H9 (cell line): ENCODE measurements at regions not wholly inside any gene's neighbourhood (a gene's known extent, or its start where the extent isn't known, plus 50 kb on each side); places are given as distances from the start of the nearest gene placed in this dataset.

ENCODE experiments used
- DNase-seq: peaks from one replicate; pipeline ENCODE4 v3.0.0-alpha.2; 2017
- H2AFZ ChIP-seq: one replicate; pipeline ENCODE4 v1.6.1; 2013; ENCODE audit warnings: mild to moderate bottlenecking, low read length, control low read depth, moderate library complexity
- H2AK5ac ChIP-seq: 2 replicates; pipeline ENCODE4 v1.6.1; 2013; ENCODE audit warnings: low read length, control low read depth, mixed read lengths; ENCODE audit not compliant: insufficient read length
- H2BK120ac ChIP-seq: one replicate; pipeline ENCODE4 v1.6.1; 2013; ENCODE audit warnings: low read depth, mild to moderate bottlenecking, low read length, control low read depth, inconsistent platforms; ENCODE audit not compliant: poor library complexity, severe bottlenecking
- H2BK12ac ChIP-seq: 2 replicates; pipeline ENCODE4 v1.6.1; 2013; ENCODE audit warnings: low read length, control low read depth, mixed read lengths, low read depth; ENCODE audit not compliant: insufficient read length
- H2BK15ac ChIP-seq: 2 replicates; pipeline ENCODE4 v1.6.1; 2013; ENCODE audit warnings: low read depth, low read length, control low read depth
- H2BK20ac ChIP-seq: one replicate; pipeline ENCODE4 v1.6.1; 2013; ENCODE audit warnings: low read depth, mild to moderate bottlenecking, low read length, control low read depth, inconsistent platforms; ENCODE audit not compliant: poor library complexity, severe bottlenecking
- H2BK5ac ChIP-seq: 2 replicates; pipeline ENCODE4 v1.6.1; 2013; ENCODE audit warnings: low read length, control low read depth, mixed read lengths; ENCODE audit not compliant: insufficient read length
- H3K14ac ChIP-seq: 2 replicates; pipeline ENCODE4 v1.6.1; 2013; ENCODE audit warnings: low read length, control low read depth; ENCODE audit not compliant: insufficient read depth
- H3K18ac ChIP-seq: 2 replicates; pipeline ENCODE4 v1.6.1; 2013; ENCODE audit warnings: low read depth, mild to moderate bottlenecking, mixed read lengths, low read length, control low read depth; ENCODE audit not compliant: insufficient read length
- H3K23ac ChIP-seq: 2 replicates; pipeline ENCODE4 v1.6.1; 2013; ENCODE audit warnings: low read length, control low read depth, mixed read lengths, low read depth; ENCODE audit not compliant: insufficient read length
- H3K23me2 ChIP-seq: 2 replicates; pipeline ENCODE4 v1.6.1; 2013; ENCODE audit warnings: low read depth, mild to moderate bottlenecking, mixed read lengths, low read length, control low read depth; ENCODE audit not compliant: insufficient read length, poor library complexity, severe bottlenecking
- H3K27ac ChIP-seq: 2 replicates; pipeline ENCODE4 v1.5.1; 2013; ENCODE audit warnings: low read length, control low read depth, mixed read lengths, low read depth; ENCODE audit not compliant: insufficient read length
- H3K27me3 ChIP-seq: 2 replicates; pipeline ENCODE4 v1.6.1; 2013; ENCODE audit warnings: low read length, control low read depth, inconsistent platforms; ENCODE audit not compliant: insufficient read depth
- H3K4ac ChIP-seq: 2 replicates; pipeline ENCODE4 v1.6.1; 2013; ENCODE audit warnings: low read depth, mild to moderate bottlenecking, control low read depth, inconsistent platforms, low read length, moderate library complexity
- H3K4me1 ChIP-seq: 2 replicates; pipeline ENCODE4 v1.6.1; 2013; ENCODE audit warnings: low read length, control low read depth, inconsistent platforms; ENCODE audit not compliant: insufficient read depth
- H3K4me2 ChIP-seq: 2 replicates; pipeline ENCODE4 v1.6.1; 2013; ENCODE audit warnings: low read length, control low read depth, mixed read lengths; ENCODE audit not compliant: insufficient read length, insufficient read depth
- H3K56ac ChIP-seq: 2 replicates; pipeline ENCODE4 v1.6.1; 2013; ENCODE audit warnings: low read depth, mild to moderate bottlenecking, mixed read lengths, low read length, control low read depth; ENCODE audit not compliant: insufficient read length
- H3K79me1 ChIP-seq: 2 replicates; pipeline ENCODE4 v1.6.1; 2013; ENCODE audit warnings: low read depth, mild to moderate bottlenecking, moderate library complexity, low read length, control low read depth, inconsistent platforms; ENCODE audit not compliant: insufficient read depth, poor library complexity, severe bottlenecking
- H3K79me2 ChIP-seq: 2 replicates; pipeline ENCODE4 v1.6.1; 2013; ENCODE audit warnings: low read length, control low read depth, inconsistent platforms; ENCODE audit not compliant: insufficient read depth
- H3K9ac ChIP-seq: 2 replicates; pipeline ENCODE4 v1.6.1; 2013; ENCODE audit warnings: low read length, control low read depth, mixed read lengths; ENCODE audit not compliant: insufficient read length; ENCODE audit errors: extremely low read depth
- H3K9me3 ChIP-seq: one replicate; pipeline ENCODE4 v1.6.1; 2013; ENCODE audit warnings: low read depth, low read length, inconsistent platforms; ENCODE audit not compliant: control insufficient read depth
- H3T11ph ChIP-seq: one replicate; pipeline ENCODE4 v1.6.1; 2013; ENCODE audit warnings: mild to moderate bottlenecking, low read length, control low read depth, inconsistent platforms
- H4K20me1 ChIP-seq: one replicate; pipeline ENCODE4 v1.6.1; 2013; ENCODE audit not compliant: control insufficient read depth, insufficient read length, insufficient read depth
- H4K5ac ChIP-seq: 2 replicates; pipeline ENCODE4 v1.6.1; 2013; ENCODE audit warnings: low read depth, mild to moderate bottlenecking, mixed read lengths, low read length, control low read depth; ENCODE audit not compliant: insufficient read length
- H4K8ac ChIP-seq: replicated peaks from 2 replicates; pipeline ENCODE4 v1.6.1; 2013; ENCODE audit warnings: low read length, control low read depth, mixed read lengths, low read depth; ENCODE audit not compliant: insufficient read length
- H4K91ac ChIP-seq: 2 replicates; pipeline ENCODE4 v1.6.1; 2013; ENCODE audit warnings: low read depth, mild to moderate bottlenecking, moderate library complexity, mixed read lengths, low read length, control low read depth; ENCODE audit not compliant: insufficient read length
- H3K27ac Mint-ChIP-seq, 3 experiments: 2 replicates in 2 of 3; 3 replicates in 1 of 3; pipeline ENCODE4 v1.8.0; 2020 to 2021; ENCODE audit warnings: mixed read lengths in 3 of 3, mild to moderate bottlenecking in 1 of 3, moderate library complexity in 1 of 3
- H3K27me3 Mint-ChIP-seq: 2 replicates; pipeline ENCODE4 v1.8.0; 2021; ENCODE audit warnings: low read depth, mild to moderate bottlenecking, moderate library complexity, mixed read lengths
- H3K36me3 Mint-ChIP-seq, 3 experiments: 2 replicates in 2 of 3; 3 replicates in 1 of 3; pipeline ENCODE4 v1.8.0; 2020 to 2021; ENCODE audit warnings: low read depth in 3 of 3, mixed read lengths in 3 of 3; ENCODE audit not compliant: insufficient read depth in 1 of 3
- H3K4me1 Mint-ChIP-seq, 2 experiments: 2 replicates each; pipeline ENCODE4 v1.8.0; 2020; ENCODE audit warnings: mixed read lengths in 2 of 2
- H3K4me3 Mint-ChIP-seq, 2 experiments: 2 replicates in 1 of 2; 3 replicates in 1 of 2; pipeline ENCODE4 v1.8.0; 2020 to 2021; ENCODE audit warnings: mild to moderate bottlenecking in 2 of 2, mixed read lengths in 2 of 2, moderate library complexity in 1 of 2
- H3K9me3 Mint-ChIP-seq, 2 experiments: 2 replicates in 1 of 2; 3 replicates in 1 of 2; pipeline ENCODE4 v1.8.0; 2020; ENCODE audit warnings: mild to moderate bottlenecking in 2 of 2, mixed read lengths in 2 of 2, moderate library complexity in 1 of 2
- WGBS: extraction: QIAGEN DNeasy Blood & Tissue Kit; methylation state at CpG from one replicate; pipeline ENCODE4 v1.1.7; 2013; ENCODE audit warnings: missing lambda C conversion rate, low lambda C conversion rate, mixed read lengths; ENCODE audit not compliant: insufficient read length; ENCODE audit errors: extremely low coverage; 5-methylcytosine and 5-hydroxymethylcytosine counted together
- TF ChIP-seq, protein P1 (sequence below): fragments of 200-600 bp; sonication (generic); conservative IDR thresholded peaks from 3 replicates; pipeline ENCODE4 v1.8.0; 2021; ENCODE audit warnings: antibody characterized with exemption, mild to moderate bottlenecking

DNA sequence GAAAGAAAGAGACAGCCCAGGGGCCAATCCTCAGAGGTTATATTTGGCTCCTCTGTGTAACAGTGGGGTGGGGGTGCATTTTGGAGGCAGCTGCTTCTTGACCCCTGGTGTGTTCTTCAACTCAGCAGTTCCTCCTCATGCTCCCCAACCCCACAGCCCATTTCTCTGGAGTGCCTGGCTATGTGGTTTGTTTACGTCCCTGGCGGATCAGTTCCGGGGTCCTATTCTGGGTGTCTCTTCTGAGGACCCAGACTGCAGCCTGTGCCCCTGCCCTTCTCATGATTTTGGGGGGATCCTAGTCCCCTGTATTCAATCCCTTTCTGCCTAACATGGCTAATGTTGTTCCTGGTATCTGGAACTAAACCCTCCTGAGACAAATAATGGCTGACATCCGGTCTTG is 70.5 kb upstream of the SULF2 start:
- peaks cover 40 to 49% of the 10 kb centered on the region in 2 experiments for H3K9me3 Mint-ChIP-seq
- H3K18ac ChIP-seq = no peak overlapping the region
- H3K27ac Mint-ChIP-seq = no peak overlapping the region
- H3K23ac ChIP-seq = no peak overlapping the region
- H3K4me3 Mint-ChIP-seq = no peak overlapping the region
- no peak overlapping the region for H3K27ac ChIP-seq
- no peak overlapping the region for H4K5ac ChIP-seq
- H3T11ph ChIP-seq = no peak overlapping the region
- no peaks in the 10 kb centered on the region for H3K4me1 ChIP-seq
- peaks cover 8 to 40% (median 25%) of the 10 kb centered on the region in 3 experiments for H3K36me3 Mint-ChIP-seq
- no peak overlapping the region for H2BK12ac ChIP-seq
- no peaks in the 10 kb centered on the region for H3K27me3 ChIP-seq
- H3K9ac ChIP-seq = no peak overlapping the region
- H2BK120ac ChIP-seq = no peak overlapping the region
- H2AFZ ChIP-seq = no peak overlapping the region
- H2AK5ac ChIP-seq = no peak overlapping the region
- H3K4me2 ChIP-seq = no peak overlapping the region
- no peaks in the 10 kb centered on the region for H3K79me1 ChIP-seq
- H3K27me3 Mint-ChIP-seq = peaks cover 5% of the 10 kb centered on the region
- H3K79me2 ChIP-seq = no peaks in the 10 kb centered on the region
- TF ChIP-seq, protein P1, sequence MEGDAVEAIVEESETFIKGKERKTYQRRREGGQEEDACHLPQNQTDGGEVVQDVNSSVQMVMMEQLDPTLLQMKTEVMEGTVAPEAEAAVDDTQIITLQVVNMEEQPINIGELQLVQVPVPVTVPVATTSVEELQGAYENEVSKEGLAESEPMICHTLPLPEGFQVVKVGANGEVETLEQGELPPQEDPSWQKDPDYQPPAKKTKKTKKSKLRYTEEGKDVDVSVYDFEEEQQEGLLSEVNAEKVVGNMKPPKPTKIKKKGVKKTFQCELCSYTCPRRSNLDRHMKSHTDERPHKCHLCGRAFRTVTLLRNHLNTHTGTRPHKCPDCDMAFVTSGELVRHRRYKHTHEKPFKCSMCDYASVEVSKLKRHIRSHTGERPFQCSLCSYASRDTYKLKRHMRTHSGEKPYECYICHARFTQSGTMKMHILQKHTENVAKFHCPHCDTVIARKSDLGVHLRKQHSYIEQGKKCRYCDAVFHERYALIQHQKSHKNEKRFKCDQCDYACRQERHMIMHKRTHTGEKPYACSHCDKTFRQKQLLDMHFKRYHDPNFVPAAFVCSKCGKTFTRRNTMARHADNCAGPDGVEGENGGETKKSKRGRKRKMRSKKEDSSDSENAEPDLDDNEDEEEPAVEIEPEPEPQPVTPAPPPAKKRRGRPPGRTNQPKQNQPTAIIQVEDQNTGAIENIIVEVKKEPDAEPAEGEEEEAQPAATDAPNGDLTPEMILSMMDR = no peak
- H2BK5ac ChIP-seq = no peak overlapping the region
- no peaks in the 10 kb centered on the region for H4K20me1 ChIP-seq
- no peaks in the 10 kb centered on the region for H3K9me3 ChIP-seq
- no peak overlapping the region for H3K4ac ChIP-seq
- no peak overlapping the region for H2BK15ac ChIP-seq
- H4K91ac ChIP-seq = no peak overlapping the region
- no peak overlapping the region for H3K56ac ChIP-seq
- no peak overlapping the region for H3K14ac ChIP-seq
- no peak for DNase-seq
- H2BK20ac ChIP-seq = no peak overlapping the region
- no peak overlapping the region for H4K8ac ChIP-seq
- no CpG with 5 or more reads among the region's 4 CpGs for WGBS
- no peaks in the 10 kb centered on the region for H3K23me2 ChIP-seq
- H3K4me1 Mint-ChIP-seq = peaks cover 12 to 16% of the 10 kb centered on the region in 2 experiments
